Left cardiac atrium (tissue), 4 donors: ENCODE measurements at regions not wholly inside any gene's neighbourhood (a gene's known extent, or its start where the extent isn't known, plus 50 kb on each side); places are given as distances from the start of the nearest gene placed in this dataset.
A peak's percentile ranks its signal among the peaks of the same experiment; 100 is the strongest.
"Not testable (repeated sequence)": the region's sequence is repeated elsewhere in the genome, so short reads cannot be mapped to it uniquely, and the experiment has no call there.

ENCODE experiments used
- ATAC-seq, 2 donors: fragments of 200-7000 bp; cut with Tn5 transposase; one replicate each; pipeline ENCODE4 v1.9.1; 2020; ENCODE audit warnings: mild to moderate bottlenecking in 2 of 2, moderate library complexity in 2 of 2
- DNase-seq: peaks from one replicate; pipeline ENCODE4 v3.0.0-alpha.2; 2020
- intact Hi-C, 2 donors: fragments of 100-400 bp; cut with DNase I; formaldehyde crosslinking; loops; one replicate each; pipeline versions ENCODE4 v1.14.1 to v1.15.1; 2022 to 2023
- donor health status: DM: no; HTN: yes; CAD: no.
- donor health status: DM: no; HTN: yes; CAD: no; lungs with severe emphysema.
- donor health status: DM: yes; HTN: yes; CAD: no.
- donor health status: Dilated cardiomyopathy.

DNA sequence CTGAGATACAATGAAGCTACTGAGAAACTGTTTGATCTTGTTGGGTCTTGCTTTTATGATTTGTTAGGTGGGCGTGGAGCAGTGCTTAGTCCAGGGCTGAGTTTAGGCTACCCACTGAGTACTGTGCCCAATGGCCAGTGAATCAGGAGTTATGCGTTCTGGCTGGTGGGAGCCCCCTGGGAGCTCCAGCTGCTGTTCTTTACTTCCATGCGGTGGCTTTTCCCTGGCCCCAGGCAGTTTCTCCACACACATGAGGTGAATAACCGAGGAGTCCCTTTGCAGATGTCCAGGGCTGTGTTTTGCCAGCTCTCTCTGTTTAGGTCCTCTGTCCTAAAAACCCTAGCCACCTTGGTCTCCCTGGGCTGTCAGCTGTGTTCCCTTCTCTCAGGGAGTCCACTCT lies 106.5 kb downstream of the KLF13 start:
- ATAC-seq: no peak
- DNase-seq: no peak
- intact Hi-C loops: loop anchor here in 1 of 2 donors (10.0 kb wide), 2 partner anchors 52 to 108 kb away; partner anchors contain the start of gene KLF13

DNA sequence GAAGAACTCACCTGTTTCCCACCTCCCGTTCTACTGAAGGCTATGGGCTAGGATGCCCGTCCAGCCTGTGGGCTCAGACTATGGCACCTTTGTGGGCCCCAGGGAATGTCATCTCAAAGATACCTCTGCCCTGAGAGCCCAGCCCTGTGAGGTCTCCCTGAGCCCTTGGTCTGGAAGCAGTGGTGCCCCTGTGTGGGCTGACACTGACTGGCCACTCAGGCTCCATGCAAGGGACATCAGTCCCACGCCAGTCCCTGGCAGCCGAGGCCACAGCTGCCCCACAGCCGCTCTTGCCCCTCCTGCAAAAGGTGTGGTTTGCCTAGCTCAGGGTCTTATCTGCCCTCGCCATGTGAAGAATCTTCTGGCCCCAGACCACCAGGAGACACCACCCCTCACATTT lies 106.9 kb downstream of the KLF13 start:
- intact Hi-C loops: loop anchor here in 1 of 2 donors (10.0 kb wide), 2 partner anchors 51 to 109 kb away; partner anchors contain the start of gene KLF13
- ATAC-seq (no peak), DNase-seq (no peak)

DNA sequence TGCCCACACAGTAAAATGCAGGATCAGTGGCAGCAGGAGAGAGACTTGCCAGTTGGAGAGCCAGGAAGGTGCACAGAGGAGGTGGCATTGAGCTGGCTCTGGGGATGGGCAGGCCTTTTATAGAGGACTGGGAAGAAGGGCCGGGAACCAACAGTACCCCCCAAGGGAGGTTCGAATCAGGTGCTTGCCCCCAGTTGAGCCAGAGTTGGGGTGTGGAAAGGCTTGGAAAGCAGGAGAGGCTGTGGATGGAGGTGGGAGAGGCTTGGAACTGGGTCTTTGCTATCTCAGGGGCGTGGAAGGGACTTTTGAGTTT lies 107.6 kb downstream of the KLF13 start:
- intact Hi-C loops: loop anchor here in 1 of 2 donors (10.0 kb wide), 2 partner anchors 51 to 109 kb away; partner anchors contain the start of gene KLF13
- ATAC-seq (no peak), DNase-seq (no peak)

DNA sequence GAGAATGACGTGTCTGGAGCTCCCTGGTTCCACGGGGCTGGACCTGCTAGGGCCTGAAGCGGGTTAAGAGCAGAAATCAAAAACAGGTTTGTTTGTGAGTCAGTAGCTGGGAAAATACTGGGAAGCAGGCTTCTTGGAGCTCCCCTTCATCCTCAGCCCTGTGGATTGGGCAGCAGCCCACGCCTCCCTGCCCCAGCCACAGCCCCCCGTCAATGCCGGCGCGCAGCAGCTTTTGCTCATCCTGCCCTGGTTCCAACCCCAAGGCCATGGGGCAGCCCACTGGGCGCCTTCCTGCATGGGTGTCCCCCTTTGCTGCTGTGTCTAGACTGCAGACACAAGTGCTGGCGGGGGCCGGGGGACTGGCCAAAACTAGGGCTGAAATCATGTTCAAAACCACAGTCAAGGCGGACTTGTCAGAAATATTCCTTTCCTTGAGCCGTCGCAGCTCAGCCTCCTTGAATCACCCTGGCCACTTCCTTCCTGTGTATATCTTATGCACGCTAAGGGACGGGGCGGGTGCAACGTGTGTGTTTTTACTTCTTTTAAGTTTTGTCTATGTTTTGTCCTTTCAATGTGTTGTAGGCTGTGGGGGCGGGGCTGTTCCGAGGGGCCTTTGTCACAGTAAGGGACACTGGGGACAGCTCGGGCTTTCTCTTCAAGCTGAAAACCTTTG lies 108.1 kb downstream of the KLF13 start:
- ATAC-seq (peak; percentile 55 to 60), DNase-seq (peak; percentile 46)
- intact Hi-C loops: loop anchor here in 1 of 2 donors (5.0 to 10.0 kb wide), 3 partner anchors 50 to 232 kb away; partner anchors contain the start of gene KLF13

DNA sequence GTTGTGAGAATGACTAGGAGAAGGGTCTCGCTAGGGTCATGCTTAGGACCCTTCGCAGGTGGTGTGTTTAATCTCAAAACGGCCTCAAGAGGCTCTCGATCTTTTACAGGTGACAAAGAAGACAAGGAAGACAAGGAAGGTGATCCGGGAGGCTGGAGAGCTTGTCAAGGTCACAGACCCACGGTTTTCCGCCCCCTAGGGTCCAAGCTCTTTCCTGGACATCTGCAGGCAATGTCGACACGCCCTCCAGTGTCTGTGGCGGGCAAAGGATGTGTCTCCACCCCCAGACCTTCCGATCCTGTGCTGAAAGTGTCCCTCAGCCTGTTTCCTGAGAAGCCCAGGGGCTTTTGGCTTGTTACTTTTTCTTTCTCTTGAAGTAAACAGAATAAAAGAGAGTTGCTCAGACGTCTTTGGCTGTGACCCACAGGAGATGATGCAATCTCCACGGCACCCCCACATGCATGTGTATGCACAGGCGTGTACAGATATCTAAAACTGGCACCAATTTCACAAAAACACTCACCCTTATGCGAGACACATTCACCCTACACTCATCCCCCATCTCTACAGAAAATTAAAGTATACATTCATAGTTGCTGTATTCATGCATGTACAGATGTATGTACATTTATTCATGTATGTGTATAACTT lies 108.8 kb downstream of the KLF13 start:
- ATAC-seq (peak; percentile 81 to 89), DNase-seq (peak; percentile 68)
- intact Hi-C loops: loop anchor here in 1 of 2 donors (5.0 to 10.0 kb wide), 3 partner anchors 49 to 233 kb away; partner anchors contain the start of gene KLF13

DNA sequence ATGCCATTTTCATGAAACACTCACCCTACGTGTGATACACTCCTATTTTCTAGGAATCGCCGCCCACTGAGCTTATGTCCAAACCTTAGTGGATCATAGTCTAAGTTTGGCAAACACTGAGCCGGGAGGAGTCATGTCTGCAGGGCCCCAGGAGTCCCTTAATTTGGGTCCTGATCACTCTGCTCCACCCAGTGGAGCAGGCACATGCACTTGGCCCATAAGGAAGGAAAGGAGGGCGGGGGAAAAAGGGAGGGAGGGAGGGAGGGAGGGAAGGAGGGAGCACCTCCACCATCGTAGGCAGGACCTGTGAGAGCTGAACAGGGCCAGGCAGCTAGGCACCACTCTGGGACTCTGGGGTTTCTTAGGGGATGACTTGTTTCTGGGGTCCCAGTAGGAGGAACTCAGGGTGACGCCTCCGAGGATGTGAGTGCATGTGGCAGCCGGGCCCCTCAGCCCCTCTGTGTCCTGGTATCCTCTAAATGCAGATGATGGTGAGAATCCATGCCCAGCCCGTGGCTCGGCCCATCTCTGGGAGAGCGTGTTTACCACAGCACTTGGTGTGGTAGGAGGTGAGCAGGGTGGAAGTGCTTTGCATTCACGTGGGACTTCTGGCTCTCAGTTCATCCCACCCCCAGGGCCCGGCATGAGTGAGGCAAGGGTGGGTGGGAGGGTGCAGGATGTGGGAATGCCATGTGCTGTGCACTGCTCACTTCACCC lies 109.4 kb downstream of the KLF13 start:
- intact Hi-C loops: loop anchor here in 1 of 2 donors (5.0 to 10.0 kb wide), 3 partner anchors 49 to 234 kb away; partner anchors contain the start of gene KLF13

DNA sequence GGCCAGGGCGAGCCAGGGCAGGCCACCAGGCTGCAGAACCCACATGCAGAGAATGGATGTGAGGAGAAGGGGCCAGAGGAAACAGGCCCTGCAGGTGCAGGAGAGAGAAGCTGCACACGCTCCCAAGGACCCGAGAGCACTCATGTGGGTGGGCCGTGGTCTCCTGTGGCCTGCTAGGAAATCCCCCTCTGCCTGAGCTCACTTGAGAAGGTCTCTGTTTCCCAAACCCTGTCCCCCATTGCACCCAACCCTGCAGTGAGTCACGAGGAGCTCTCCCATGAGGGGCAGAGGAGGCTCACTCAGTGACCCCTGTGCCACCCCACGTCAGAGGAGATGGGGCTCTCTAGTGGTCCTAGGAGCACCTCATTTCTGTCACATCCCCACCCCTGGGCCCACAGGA lies 111.1 kb downstream of the KLF13 start:
- no peak for ATAC-seq
- DNase-seq: no peak
- intact Hi-C loops: loop anchor here in 1 of 2 donors (5.0 to 10.0 kb wide), 3 partner anchors 47 to 235 kb away; partner anchors contain the start of gene KLF13

More for the DNA sequence above, 109.4 kb downstream of the KLF13 start:
- ATAC-seq: peak; percentile 23 to 54
- DNase-seq: no peak

DNA sequence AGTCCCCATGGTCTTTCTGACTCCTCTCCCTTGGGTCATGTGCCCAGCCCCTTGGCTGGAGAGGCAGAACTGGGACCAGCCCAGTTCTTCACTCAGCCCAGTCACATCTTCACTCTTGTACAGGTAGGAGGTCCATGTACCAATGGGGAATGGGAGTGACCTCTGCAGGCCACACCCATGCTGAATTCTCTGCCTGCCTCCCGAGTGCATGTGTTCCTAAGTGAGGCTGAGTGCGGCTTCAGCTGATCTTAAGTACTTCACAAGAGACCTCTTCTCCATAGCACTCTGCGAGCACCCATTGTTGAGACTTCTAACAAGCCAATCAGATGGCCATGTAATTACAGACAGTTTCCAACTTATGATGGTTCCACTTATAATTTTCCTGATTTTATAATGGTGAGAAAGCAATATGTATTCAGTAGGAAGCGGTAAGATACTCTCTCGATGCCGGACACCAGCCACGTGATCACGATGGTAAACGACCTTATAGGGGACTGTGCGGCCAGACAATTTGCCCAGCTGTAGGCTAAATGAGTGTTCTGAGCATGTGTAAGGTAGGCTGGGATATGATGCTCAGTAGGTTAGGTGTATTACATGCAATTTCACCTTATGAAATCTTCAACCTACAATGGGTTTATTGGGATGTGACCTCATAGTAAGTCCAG lies 112.1 kb downstream of the KLF13 start:
- no peak for ATAC-seq
- intact Hi-C loops: loop anchor here in 1 of 2 donors (5.0 to 10.0 kb wide), 3 partner anchors 46 to 236 kb away; partner anchors contain the start of gene KLF13
- no peak for DNase-seq

DNA sequence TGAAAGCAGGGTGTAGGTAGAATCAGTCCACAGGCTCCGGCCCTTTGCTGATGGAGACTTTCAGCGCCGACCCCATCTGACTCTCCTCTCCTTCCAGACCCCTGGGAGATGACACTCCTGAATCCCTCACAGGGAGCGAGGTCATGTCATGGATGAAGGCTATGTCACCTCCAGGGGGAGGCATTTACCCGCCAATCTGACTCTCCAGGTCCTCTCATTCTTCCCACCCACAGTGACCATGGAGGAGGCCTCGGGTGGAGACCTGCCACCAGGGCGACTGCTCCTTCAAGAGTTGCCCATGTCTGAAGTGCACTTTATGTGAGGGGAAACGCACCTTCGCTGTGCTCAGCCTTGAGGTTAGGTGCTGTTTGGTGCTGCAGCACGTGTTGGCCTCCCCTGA lies 112.7 kb downstream of the KLF13 start:
- no peak for ATAC-seq
- intact Hi-C loops: loop anchor here in 1 of 2 donors (5.0 to 10.0 kb wide), 3 partner anchors 45 to 237 kb away; partner anchors contain the start of gene KLF13
- no peak for DNase-seq

DNA sequence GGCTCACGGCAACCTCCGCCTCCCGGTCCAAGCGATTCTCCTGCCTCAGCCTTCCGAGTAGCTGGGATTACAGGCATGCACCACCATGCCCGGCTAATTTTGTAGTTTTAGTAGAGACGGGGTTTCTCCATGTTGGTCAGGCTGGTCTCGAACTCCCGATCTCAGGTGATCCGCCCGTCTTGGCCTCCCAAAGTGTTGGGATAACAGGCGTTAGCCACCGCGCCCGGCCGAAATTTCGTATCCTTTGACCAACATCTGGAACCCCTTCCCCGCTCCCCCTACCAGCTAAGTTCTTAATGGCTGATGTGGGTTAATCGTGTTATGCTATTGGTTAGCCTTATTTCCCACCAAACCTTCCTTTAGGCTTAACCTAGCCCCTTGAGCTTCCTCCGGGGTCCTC lies 113.6 kb downstream of the KLF13 start:
- intact Hi-C loops, ATAC-seq, DNase-seq: not testable (repeated sequence)

DNA sequence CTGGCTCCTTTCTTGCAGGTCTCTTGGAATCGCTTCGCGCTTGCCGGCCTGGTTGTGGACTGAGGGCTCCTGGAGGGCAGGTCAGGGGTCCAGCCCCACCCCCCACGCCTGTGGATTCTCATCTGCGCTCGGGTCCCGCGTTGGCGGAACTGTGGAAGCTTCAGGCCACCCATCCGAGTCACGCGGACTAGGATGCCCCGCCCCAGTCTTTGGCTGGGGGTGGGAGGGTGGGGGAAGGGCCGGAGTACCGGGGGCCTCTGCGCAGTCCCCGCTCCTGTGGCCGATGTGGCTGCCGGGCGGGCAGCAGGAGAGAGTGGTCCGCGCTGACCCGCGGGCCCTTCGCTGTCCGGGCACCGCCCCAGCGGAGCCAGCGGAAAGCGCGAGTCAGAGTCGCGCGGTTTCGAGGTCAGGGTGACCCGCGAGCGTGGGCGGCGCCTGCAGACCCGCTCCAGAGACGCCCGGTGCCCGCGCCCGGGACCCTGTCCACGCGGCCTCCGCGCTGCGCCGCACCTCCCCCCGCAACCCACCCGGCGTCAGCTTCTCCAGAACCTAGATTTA lies 114.2 kb downstream of the KLF13 start:
- DNase-seq (peak; percentile 48), ATAC-seq (peak; percentile 73 to 84)
- intact Hi-C loops: no loop called here

DNA sequence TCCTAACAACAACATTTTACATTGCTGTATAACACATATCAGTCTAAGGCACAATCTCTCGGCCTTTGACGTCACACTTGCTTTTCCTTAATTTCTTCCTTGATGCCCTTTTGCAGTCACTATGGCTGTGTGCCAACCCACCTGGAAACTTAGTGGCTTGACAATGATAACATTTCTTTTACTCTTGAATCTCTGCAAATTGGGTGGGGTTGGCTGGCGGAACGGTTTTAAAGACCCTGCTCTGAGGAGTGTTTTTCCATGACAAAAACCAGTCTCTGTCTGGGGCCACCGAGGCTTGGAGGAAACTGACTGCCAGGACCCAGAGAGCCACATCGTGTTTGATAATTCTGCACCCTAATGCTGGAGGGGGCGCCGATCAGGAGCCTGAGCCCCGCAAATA lies 115.6 kb downstream of the KLF13 start:
- intact Hi-C loops: no loop called here
- no peak for ATAC-seq
- DNase-seq: no peak

DNA sequence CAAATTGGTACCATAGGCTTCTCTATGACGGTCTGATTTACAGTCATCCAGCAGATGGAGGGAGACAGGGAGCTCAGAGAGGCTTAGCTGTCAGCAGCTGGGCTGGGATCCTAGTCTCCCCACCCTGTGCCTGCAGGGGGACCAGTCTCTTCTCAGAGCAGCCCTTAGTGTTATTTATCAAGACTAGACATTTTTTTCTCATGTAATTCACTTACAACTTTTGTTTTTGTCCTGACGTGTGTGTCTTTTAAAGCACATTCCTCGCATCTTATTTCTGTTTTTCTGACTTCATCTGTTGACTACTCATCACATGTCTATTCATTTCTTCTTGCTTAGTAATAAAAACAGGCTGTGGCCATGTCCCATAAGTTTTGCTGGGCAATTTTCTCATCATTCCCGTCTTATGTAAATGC lies 116.1 kb downstream of the KLF13 start:
- intact Hi-C loops: no loop called here
- DNase-seq (no peak), ATAC-seq (peak in 1 of 2 donors; percentile 72)

DNA sequence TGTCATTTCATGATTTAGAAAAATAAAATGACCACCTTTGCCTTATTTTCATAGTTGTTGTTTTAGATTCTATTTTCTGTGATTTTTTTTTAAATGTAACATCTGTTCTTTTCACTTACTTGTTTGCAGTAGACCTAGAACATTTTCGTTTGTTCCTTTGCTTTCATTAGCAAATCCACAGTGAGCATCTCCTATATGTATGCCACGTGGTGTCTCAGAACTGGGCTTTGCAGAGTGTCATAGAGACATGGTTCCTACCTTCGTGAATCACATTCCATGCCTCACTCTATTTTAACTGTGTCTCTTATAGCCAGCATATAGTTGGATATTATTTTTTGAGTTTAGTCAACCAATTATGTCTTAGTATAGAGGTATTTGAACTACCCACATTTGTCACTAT lies 118.2 kb downstream of the KLF13 start:
- intact Hi-C loops: no loop called here
- no peak for ATAC-seq
- DNase-seq: no peak

DNA sequence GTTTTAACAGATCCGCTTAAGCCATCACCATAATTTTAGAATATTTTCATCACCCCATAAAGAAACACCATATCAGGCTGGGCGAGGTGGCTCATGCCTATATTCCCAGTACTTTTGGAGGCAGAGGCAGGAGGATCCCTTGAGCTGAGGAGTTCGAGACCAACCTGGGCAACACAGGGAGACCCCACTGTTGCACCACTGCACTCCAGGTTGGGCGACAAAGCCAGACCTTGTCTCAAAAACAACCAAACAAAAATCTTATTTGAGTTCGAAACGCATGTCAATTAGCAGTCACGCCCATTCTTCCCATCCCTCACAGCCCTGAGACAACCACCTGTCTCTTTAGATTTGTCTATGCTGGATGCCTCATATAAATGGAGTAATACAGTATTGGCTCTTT lies 119.9 kb downstream of the KLF13 start:
- no peak for DNase-seq
- ATAC-seq: no peak

DNA sequence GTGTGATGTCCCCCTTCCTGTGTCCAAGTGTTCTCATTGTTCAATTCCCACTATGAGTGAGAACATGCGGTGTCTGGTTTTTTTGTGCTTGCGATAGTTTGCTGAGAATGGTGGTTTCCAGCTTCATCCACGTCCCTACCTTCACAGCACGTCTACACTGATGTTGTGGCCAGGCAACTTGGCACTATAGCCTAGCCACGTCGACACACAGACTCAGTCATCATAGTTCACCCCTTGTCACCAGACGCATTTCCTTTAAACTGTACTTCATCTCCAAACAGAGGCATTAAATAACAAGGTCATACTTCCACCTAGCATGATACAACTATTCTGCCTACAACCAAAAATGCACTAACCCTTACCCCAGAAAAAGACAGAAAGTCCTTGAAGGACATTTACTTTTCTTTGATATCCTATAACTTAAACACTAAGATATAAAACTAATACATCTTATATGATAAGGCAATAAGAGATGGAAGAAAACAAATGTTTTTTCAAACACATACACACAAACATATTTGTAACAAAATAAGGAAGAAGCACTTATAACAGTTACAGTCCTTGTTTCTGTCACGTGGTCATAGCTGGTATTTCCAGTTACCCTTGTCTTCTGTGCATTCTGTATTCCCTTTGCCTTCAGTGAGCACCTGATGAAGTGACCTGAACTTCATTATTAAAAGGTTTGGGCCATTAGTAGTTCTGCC lies 121.4 kb downstream of the KLF13 start:
- intact Hi-C loops: no loop called here
- DNase-seq: no peak
- ATAC-seq: no peak

More for the DNA sequence above, 119.9 kb downstream of the KLF13 start:
- intact Hi-C loops: no loop called here

DNA sequence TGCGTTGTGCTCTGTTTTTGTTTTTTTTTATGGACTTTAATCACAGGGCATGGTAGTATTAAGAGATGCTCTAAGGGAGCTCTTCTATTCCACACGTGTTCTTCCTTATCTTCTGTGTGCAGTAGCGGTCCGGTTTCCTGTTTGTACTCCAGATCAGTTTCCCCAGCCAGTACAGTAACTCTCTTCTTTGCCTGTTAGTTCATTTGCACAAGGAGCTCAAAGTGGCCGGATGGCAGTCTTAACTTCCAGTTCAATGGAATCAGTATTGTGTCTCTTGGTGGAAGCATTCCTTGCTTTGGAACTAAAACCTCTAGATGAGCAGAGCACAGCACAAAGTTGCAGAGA lies 122.0 kb downstream of the KLF13 start:
- intact Hi-C loops: no loop called here
- no peak for DNase-seq
- ATAC-seq: no peak
